Progenitor cell of endocrine pancreas (in vitro differentiated cells): ENCODE measurements at regions not wholly inside any gene's neighbourhood (a gene's known extent, or its start where the extent isn't known, plus 50 kb on each side); places are given as distances from the start of the nearest gene placed in this dataset.
"Not testable (repeated sequence)": the region's sequence is repeated elsewhere in the genome, so short reads cannot be mapped to it uniquely, and the experiment has no call there.

ENCODE experiments used
- DNase-seq: peaks from one replicate; pipeline ENCODE4 v3.0.0; 2021; ENCODE audit warnings: low spot score; ENCODE audit not compliant: unreplicated experiment
- H3K27ac Mint-ChIP-seq: 2 replicates; pipeline ENCODE4 v1.8.0; 2021; ENCODE audit warnings: mild to moderate bottlenecking, moderate library complexity, mixed read lengths
- H3K27me3 Mint-ChIP-seq: 2 replicates; pipeline ENCODE4 v1.8.0; 2021; ENCODE audit warnings: mixed read lengths
- H3K36me3 Mint-ChIP-seq: 2 replicates; pipeline ENCODE4 v1.8.0; 2022; ENCODE audit warnings: mixed read lengths; ENCODE audit not compliant: insufficient read depth
- H3K4me1 Mint-ChIP-seq: 2 replicates; pipeline ENCODE4 v1.8.0; 2021; ENCODE audit warnings: low read depth, mixed read lengths
- H3K4me3 Mint-ChIP-seq: 2 replicates; pipeline ENCODE4 v1.8.0; 2021; ENCODE audit warnings: low read depth, mild to moderate bottlenecking, moderate library complexity, mixed read lengths
- H3K9me3 Mint-ChIP-seq: 2 replicates; pipeline ENCODE4 v1.8.0; 2021; ENCODE audit warnings: low read depth, mixed read lengths
- TF ChIP-seq, protein P1 (sequence below): fragments of 200-600 bp; sonication (generic); IDR thresholded peaks from one replicate; pipeline ENCODE4 v1.5.0; 2021; ENCODE audit warnings: antibody characterized with exemption, mild to moderate bottlenecking; ENCODE audit not compliant: unreplicated experiment

DNA sequence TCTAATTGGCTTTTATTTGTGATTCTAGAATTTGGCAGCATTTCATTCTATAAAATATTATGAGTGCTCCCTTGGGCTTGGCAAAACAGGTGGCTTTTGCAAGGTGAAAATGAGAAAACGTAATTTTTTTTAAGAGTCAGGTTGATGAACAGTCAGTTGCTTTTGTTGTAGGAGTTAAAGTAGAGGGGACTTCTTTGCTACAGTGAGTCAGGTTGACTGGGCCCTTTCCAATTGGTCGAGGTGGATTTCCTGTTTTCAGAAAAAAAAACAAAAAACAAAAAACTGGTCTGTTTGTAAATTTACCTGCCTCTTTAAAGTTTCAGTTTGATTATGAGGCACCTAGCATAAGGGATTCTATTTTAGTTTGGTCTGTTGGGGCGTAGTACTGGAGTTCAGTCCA is 1469.4 kb upstream of the GBE1 start:
- Mint-ChIP-seq H3K27ac (no peak overlapping the region), H3K4me1 (no peaks in the 10 kb centered on the region), H3K4me3 (no peak overlapping the region), H3K27me3 (no peaks in the 10 kb centered on the region), H3K9me3 (no peaks in the 10 kb centered on the region), H3K36me3 (no peaks in the 10 kb centered on the region)
- TF ChIP-seq, protein P1, sequence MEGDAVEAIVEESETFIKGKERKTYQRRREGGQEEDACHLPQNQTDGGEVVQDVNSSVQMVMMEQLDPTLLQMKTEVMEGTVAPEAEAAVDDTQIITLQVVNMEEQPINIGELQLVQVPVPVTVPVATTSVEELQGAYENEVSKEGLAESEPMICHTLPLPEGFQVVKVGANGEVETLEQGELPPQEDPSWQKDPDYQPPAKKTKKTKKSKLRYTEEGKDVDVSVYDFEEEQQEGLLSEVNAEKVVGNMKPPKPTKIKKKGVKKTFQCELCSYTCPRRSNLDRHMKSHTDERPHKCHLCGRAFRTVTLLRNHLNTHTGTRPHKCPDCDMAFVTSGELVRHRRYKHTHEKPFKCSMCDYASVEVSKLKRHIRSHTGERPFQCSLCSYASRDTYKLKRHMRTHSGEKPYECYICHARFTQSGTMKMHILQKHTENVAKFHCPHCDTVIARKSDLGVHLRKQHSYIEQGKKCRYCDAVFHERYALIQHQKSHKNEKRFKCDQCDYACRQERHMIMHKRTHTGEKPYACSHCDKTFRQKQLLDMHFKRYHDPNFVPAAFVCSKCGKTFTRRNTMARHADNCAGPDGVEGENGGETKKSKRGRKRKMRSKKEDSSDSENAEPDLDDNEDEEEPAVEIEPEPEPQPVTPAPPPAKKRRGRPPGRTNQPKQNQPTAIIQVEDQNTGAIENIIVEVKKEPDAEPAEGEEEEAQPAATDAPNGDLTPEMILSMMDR, result no peak
- no peak for DNase-seq

DNA sequence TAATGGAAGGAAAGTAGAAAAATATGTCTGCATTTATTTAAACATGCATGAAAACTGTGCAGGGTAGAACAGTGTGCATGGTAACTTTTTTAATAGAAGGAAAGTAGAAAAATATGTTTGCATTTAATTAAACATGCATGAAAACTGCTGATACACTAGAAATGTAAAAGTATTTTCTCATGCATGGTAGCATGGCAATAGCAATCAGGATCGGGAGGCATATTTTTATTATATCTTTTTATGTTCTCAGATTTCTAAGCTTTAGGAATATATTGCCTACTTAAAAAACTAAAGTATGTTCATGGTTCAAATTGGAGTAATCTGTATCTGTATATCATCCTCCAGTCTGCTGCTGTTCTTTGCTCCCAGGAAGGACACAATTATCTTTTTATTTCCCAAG is 1468.9 kb upstream of the GBE1 start:
- TF ChIP-seq, protein P1, result no peak
- Mint-ChIP-seq H3K4me3 (no peak overlapping the region), H3K4me1 (no peaks in the 10 kb centered on the region), H3K36me3 (no peaks in the 10 kb centered on the region), H3K27me3 (no peaks in the 10 kb centered on the region), H3K9me3 (no peaks in the 10 kb centered on the region), H3K27ac (no peak overlapping the region)
- DNase-seq, result no peak

DNA sequence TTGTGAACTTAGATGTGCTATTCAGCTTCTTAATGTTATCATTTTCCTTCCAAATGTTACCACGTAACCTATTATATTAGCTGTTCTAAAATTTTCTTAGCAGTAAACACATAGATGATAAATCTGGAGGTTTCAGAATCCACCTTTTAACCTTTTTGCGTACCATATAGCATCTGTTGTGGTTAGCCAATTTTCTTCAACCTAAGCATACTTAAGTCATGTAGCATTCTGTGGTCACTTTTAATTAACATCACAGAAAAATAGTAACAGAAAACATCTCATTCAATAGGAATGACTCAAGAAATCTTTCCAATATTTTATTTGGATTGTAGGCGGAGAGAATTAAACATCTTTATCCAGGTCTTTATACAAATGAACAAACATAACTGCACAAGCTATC is 1465.3 kb upstream of the GBE1 start:
- Mint-ChIP-seq H3K27me3 (no peaks in the 10 kb centered on the region), H3K4me1 (no peaks in the 10 kb centered on the region), H3K4me3 (no peak overlapping the region), H3K27ac (no peak overlapping the region), H3K9me3 (no peaks in the 10 kb centered on the region), H3K36me3 (no peaks in the 10 kb centered on the region)
- DNase-seq, result no peak
- TF ChIP-seq, protein P1, result no peak

DNA sequence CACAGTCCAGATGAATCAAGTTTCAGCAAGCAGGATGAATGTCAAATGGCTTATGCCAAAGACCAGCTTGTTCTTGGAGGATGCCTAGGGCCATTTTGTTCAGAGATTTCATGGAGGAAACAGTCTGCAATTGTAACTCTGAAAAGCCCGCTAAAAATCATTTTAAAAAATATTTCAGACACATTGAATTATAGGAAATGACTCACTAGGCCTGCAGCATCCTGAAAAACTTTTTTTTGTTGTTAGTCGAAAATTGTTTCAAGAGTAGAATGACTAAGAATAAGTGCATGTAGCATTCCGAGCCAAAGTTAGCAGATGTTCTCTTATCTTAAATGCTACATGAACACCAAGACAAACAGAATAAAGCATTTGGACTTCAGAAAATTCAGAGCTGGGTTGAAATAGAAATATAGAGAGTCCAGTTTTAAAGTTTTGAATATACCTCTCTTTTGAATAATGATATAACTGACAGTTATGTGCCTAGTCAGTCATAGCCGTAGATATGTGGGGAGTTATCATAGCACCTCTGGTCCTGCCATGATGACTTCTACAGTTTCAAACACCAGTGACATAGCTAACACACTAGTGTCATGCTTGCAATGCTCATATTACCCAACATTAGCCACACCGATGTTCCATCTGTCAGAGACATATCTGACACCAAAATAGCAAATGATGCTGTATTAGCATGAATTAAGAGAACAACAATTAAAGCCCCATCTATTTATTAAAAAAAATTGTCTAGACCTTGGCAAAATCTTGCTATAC is 1462.8 kb upstream of the GBE1 start:
- no peaks in the 10 kb centered on the region for H3K27me3 Mint-ChIP-seq
- H3K36me3 Mint-ChIP-seq, result no peaks in the 10 kb centered on the region
- TF ChIP-seq, protein P1, result no peak
- no peak overlapping the region for H3K4me3 Mint-ChIP-seq
- no peaks in the 10 kb centered on the region for H3K9me3 Mint-ChIP-seq
- DNase-seq, result no peak
- H3K4me1 Mint-ChIP-seq, result no peaks in the 10 kb centered on the region
- no peak overlapping the region for H3K27ac Mint-ChIP-seq

DNA sequence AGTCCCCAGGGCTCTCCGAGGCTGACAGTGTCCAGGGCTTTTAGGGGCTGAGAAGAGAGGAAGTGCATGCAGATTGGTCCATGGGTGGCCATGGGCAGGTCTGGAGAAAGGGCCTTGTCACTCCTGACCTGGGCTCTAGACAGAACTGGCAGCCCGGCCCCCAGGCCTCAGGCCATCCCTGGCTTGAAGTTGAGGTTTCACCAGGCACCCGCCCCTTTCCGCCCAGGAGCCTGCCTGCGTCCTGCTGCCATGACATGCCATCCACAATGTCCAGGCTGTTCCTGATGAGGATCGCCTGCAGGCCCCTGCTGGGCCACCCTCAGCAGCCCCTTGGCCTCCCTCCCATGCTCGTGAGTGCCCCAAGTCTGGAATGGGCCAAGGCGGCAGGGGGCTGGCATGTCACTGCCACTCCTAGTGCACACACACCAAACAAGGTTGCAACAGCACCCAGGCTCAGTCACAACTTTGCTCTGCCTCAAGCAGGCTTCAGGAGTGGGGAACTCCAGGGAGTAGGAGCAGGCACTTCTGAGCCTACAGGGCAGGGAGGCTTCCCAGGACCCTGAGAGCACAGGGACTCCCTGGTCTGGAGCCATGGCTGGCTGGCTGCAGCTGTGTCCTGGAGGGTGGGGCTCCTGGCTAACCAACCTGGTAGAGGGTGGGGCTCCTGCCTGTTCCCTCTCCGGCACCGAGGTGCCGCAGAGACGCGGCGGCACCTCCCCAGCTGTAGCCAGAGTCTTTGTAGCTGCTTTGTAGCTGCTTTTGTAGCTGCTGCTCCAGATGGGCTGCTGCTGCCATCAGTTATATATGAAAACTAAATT is 1457.1 kb upstream of the GBE1 start:
- Mint-ChIP-seq H3K36me3 (no peaks in the 10 kb centered on the region), H3K9me3 (peaks cover 3% of the 10 kb centered on the region), H3K4me1 (no peaks in the 10 kb centered on the region), H3K4me3 (no peak overlapping the region), H3K27ac (no peak overlapping the region), H3K27me3 (no peaks in the 10 kb centered on the region)
- TF ChIP-seq, protein P1, result no peak
- no peak for DNase-seq

DNA sequence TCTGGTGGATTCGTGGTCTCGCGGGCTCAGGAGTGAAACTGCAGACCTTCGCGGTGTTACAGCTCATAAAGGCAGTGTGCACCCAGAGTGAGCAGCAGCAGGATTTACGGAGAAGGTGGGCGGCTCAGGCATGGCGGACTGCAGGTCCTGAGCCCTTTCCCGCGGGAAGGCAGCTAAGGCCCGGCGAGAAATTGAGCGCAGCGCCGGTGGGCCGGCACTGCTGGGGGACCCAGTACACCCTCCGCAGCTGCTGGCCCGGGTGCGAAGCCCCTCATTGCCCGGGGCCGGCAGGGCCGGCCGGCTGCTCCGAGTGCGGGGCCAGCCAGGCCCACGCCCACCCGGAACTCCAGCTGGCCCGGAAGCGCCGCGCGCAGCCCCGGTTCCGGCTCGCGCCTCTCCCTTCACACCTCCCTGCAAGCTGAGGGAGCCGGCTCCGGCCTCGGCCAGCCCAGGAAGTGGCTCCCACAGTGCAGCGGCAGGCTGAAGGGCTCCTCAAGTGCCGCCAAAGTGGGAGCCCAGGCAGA is 1456.2 kb upstream of the GBE1 start:
- H3K27me3 Mint-ChIP-seq, H3K27ac Mint-ChIP-seq, DNase-seq, H3K4me3 Mint-ChIP-seq, H3K9me3 Mint-ChIP-seq, H3K36me3 Mint-ChIP-seq, H3K4me1 Mint-ChIP-seq: not testable (repeated sequence)
